Adrenal gland (tissue), 9 donors: ENCODE measurements at regions not wholly inside any gene's neighbourhood (a gene's known extent, or its start where the extent isn't known, plus 50 kb on each side); places are given as distances from the start of the nearest gene placed in this dataset.
A peak's percentile ranks its signal among the peaks of the same experiment; 100 is the strongest.

Experiments
- DNase-seq, 7 donors: peaks; one replicate each; pipeline ENCODE4 v3.0.0-alpha.2; 2019 to 2020
- H3K27ac ChIP-seq, 5 donors: fragments of 200-600 bp; sonication (generic) in 4 of 5; 1 replicate in 3 of 5; 2 replicates in 2 of 5; pipeline versions ENCODE4 v1.5.1 to v1.8.0; 2016 to 2020; ENCODE audit warnings: mild to moderate bottlenecking in 1 of 5
- H3K27me3 ChIP-seq: fragments of 200-600 bp; 2 replicates; pipeline ENCODE4 v1.8.0; 2021
- H3K36me3 ChIP-seq, 2 donors: fragments of 200-600 bp; replicated peaks in 1 of 2; 1 replicate in 1 of 2; 2 replicates in 1 of 2; pipeline versions ENCODE4 v1.5.1 to v1.8.0; 2018 to 2022
- H3K4me1 ChIP-seq, 2 donors: fragments of 200-600 bp; replicated peaks in 1 of 2; 1 replicate in 1 of 2; 2 replicates in 1 of 2; pipeline versions ENCODE4 v1.5.1 to v1.8.0; 2018 to 2021
- H3K4me3 ChIP-seq, 4 donors: fragments of 200-600 bp; sonication (generic) in 3 of 4; one replicate each; pipeline ENCODE4 v1.5.1; 2016 to 2018
- H3K9me3 ChIP-seq, 3 donors: fragments of 200-600 bp; sonication (generic) in 1 of 3; replicated peaks in 1 of 3; 1 replicate in 2 of 3; 2 replicates in 1 of 3; pipeline versions ENCODE4 v1.5.1 to v1.8.0; 2016 to 2021
- POLR2A ChIP-seq, 2 donors: fragments of 450-650 bp; IDR thresholded peaks; one replicate each; pipeline ENCODE4 v1.6.1; 2017; ENCODE audit warnings: antibody characterized with exemption in 2 of 2, mild to moderate bottlenecking in 2 of 2, moderate library complexity in 1 of 2
- WGBS, 4 donors: extraction: QIAGEN DNeasy Blood & Tissue Kit in 2 of 4; methylation state at CpG; one replicate each; pipeline versions ENCODE4 v1.1.5 to v1.1.7; 2013 to 2017; 5-methylcytosine and 5-hydroxymethylcytosine counted together
- intact Hi-C, 2 donors: fragments of 100-400 bp; cut with DNase I; formaldehyde crosslinking; loops; one replicate each; pipeline versions ENCODE4 v1.14.1 to v1.15.0; 2022 to 2023
- TF ChIP-seq, protein P1 (sequence below), 6 experiments: fragments of 450-650 bp in 4 of 6; fragments of 200-600 bp in 2 of 6; sonication (generic) in 1 of 6; IDR thresholded peaks; 1 replicate in 5 of 6; 2 replicates in 1 of 6; pipeline versions ENCODE4 v1.5.1 to v1.8.0; 2016 to 2021; ENCODE audit warnings: antibody characterized with exemption in 6 of 6, mild to moderate bottlenecking in 2 of 6, moderate library complexity in 1 of 6
- donor health status: healthy with polysubstance abuse.
- donor health status: Bipolar disorder and iron deficiency.
- donor health status: DM: yes; HTN: yes; CAD: no.
- donor health status: DM: no; HTN: no; CAD: no.
- donor health status: DM: no; HTN: no; CAD: no.

DNA sequence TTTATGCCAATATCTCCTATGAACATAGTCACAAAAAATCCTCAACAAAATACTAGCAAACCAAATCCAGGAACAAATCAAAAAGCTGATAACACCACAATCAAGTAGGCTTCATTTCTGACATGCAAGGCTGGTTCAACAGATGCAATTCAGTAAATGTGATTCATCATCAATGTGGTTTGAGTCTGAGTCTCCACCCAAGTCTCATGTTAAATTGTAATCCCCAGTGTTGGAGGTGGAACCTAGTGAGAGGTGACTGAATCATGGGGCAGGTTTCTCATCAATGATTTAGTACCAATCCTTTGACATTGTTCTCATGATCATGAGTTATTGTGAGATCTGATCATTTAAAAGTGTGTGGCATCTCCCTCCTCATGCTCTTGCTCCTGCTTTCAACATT lies 1072.7 kb downstream of the NR2F1-AS1 start:
- Histone ChIP-seq H3K27ac (no peak overlapping the region), H3K4me1 (no peaks in the 10 kb centered on the region), H3K9me3 (peaks cover 0 to 7% (median 0%) of the 10 kb centered on the region in 3 donors), H3K36me3 (no peaks in the 10 kb centered on the region), H3K4me3 (no peak overlapping the region), H3K27me3 (no peaks in the 10 kb centered on the region)
- intact Hi-C loops = no loop called here
- TF ChIP-seq, protein P1, sequence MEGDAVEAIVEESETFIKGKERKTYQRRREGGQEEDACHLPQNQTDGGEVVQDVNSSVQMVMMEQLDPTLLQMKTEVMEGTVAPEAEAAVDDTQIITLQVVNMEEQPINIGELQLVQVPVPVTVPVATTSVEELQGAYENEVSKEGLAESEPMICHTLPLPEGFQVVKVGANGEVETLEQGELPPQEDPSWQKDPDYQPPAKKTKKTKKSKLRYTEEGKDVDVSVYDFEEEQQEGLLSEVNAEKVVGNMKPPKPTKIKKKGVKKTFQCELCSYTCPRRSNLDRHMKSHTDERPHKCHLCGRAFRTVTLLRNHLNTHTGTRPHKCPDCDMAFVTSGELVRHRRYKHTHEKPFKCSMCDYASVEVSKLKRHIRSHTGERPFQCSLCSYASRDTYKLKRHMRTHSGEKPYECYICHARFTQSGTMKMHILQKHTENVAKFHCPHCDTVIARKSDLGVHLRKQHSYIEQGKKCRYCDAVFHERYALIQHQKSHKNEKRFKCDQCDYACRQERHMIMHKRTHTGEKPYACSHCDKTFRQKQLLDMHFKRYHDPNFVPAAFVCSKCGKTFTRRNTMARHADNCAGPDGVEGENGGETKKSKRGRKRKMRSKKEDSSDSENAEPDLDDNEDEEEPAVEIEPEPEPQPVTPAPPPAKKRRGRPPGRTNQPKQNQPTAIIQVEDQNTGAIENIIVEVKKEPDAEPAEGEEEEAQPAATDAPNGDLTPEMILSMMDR (IDR thresholded peaks at IDR 0.05) = no peak
- TF ChIP-seq POLR2A (IDR thresholded peaks at IDR 0.05) = no peak
- DNase-seq = no peak

DNA sequence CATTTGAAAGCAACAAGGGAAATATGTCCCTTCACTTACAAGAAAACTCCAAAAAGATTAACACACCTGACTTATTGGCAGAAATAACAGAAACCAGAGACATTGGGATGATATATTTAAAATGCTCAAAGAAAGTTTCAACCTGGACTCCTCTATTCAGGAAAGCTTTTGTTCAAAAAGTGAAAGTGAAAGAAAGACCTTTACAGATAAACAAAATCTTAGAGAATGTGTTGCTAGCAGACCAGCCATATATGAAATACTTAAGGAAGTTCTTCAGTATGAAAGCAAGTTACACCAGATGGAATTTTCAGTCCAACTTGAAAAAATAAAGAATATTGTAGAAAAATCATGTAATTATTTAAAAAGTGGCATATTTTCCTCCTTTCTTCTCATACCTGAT lies 1075.1 kb downstream of the NR2F1-AS1 start:
- TF ChIP-seq POLR2A (IDR thresholded peaks at IDR 0.05) = no peak
- TF ChIP-seq, protein P1 (IDR thresholded peaks at IDR 0.05) = no peak
- DNase-seq = no peak
- Histone ChIP-seq H3K9me3 (no peaks in the 10 kb centered on the region), H3K27ac (no peak overlapping the region), H3K4me1 (no peaks in the 10 kb centered on the region), H3K4me3 (peak overlapping the region in 1 of 4 donors; percentile 19), H3K36me3 (no peaks in the 10 kb centered on the region), H3K27me3 (no peaks in the 10 kb centered on the region)
- intact Hi-C loops = no loop called here

DNA sequence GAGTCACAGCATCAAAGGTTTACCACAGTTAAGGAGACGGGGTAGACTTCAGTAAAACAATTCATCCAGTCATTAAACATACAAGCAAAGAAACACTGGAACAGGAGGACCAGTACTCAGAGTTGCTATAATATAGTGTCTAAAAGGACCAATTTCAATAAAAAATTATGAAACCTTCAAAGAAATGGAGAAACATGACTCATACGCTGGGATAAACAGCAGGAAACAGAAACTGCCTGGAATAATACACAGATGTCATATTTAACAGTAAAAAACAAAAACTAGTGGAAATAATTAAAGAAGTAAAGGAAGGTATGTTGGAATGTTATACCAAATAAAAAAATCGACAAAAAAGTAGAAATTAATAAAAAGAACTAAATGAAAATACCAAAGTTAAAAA lies 1075.9 kb downstream of the NR2F1-AS1 start:
- H3K27ac ChIP-seq = no peak overlapping the region
- TF ChIP-seq, protein P1 (IDR thresholded peaks at IDR 0.05) = no peak
- no peak for TF ChIP-seq POLR2A (IDR thresholded peaks at IDR 0.05)
- no peak for DNase-seq
- no peaks in the 10 kb centered on the region for H3K4me1 ChIP-seq
- WGBS, 4 donors = 73 to 80% (median 76%) methylated on average over 3 of the region's 3 CpGs
- no peak overlapping the region for H3K4me3 ChIP-seq
- no peaks in the 10 kb centered on the region for H3K9me3 ChIP-seq
- no peaks in the 10 kb centered on the region for H3K36me3 ChIP-seq
- H3K27me3 ChIP-seq = no peaks in the 10 kb centered on the region
- intact Hi-C loops = no loop called here

DNA sequence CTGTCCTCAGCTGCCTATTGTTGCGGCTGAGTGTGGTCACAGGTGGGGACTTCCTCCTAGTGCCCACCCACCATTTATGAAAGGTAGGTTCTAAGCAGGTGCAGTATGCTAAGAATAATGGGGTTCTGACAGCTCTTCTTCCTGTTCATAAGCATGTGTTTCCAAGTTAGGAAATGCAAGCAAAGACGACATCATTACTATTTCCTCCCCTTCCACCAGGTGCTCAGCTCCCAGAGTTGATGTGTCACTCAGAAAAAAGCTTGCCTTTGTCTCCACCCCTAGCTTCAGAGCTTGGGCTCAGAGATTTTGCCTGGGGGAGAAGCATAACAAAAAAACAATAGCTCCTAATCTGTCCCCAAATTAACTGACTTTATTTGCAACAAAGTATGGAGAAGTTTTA lies 1076.7 kb downstream of the NR2F1-AS1 start:
- intact Hi-C loops = no loop called here
- no peaks in the 10 kb centered on the region for H3K9me3 ChIP-seq
- H3K4me3 ChIP-seq = no peak overlapping the region
- no peaks in the 10 kb centered on the region for H3K27me3 ChIP-seq
- H3K4me1 ChIP-seq = no peaks in the 10 kb centered on the region
- no peak for DNase-seq
- TF ChIP-seq, protein P1 (IDR thresholded peaks at IDR 0.05) = no peak
- no peak for TF ChIP-seq POLR2A (IDR thresholded peaks at IDR 0.05)
- H3K27ac ChIP-seq = no peak overlapping the region
- 55 to 80% (median 68%) methylated on average over 2 of the region's 2 CpGs for WGBS, 4 donors
- no peaks in the 10 kb centered on the region for H3K36me3 ChIP-seq
